Thymus (tissue), 11 donors: ENCODE measurements at regions not wholly inside any gene's neighbourhood (a gene's known extent, or its start where the extent isn't known, plus 50 kb on each side); places are given as distances from the start of the nearest gene placed in this dataset.
A peak's percentile ranks its signal among the peaks of the same experiment; 100 is the strongest.

Source experiments
- DNase-seq, 9 donors: peaks; one replicate each; pipeline ENCODE4 v3.0.0-alpha.2; 2013; ENCODE audit warnings: low spot score in 9 of 9, low read depth in 6 of 9, missing footprints in 1 of 9
- H3K27ac ChIP-seq, 2 donors: one replicate each; pipeline ENCODE4 v1.5.1; 2013; ENCODE audit warnings: control low read depth in 1 of 2, low read depth in 1 of 2, low read length in 1 of 2, mild to moderate bottlenecking in 1 of 2, moderate library complexity in 1 of 2
- H3K27me3 ChIP-seq, 2 donors: one replicate each; pipeline ENCODE4 v1.5.1; 2013; ENCODE audit warnings: low read length in 1 of 2; ENCODE audit not compliant: control insufficient read depth in 2 of 2, insufficient read depth in 1 of 2
- H3K36me3 ChIP-seq, 2 donors: one replicate each; pipeline ENCODE4 v1.5.1; 2013; ENCODE audit warnings: low read length in 1 of 2, mild to moderate bottlenecking in 1 of 2, moderate library complexity in 1 of 2; ENCODE audit not compliant: control insufficient read depth in 2 of 2, insufficient read depth in 2 of 2
- H3K4me1 ChIP-seq, 2 donors: one replicate each; pipeline ENCODE4 v1.5.1; 2013; ENCODE audit warnings: low read length in 2 of 2; ENCODE audit not compliant: control insufficient read depth in 2 of 2, insufficient read depth in 2 of 2
- H3K4me3 ChIP-seq, 2 donors: one replicate each; pipeline ENCODE4 v1.5.1; 2013; ENCODE audit warnings: low read length in 2 of 2, control low read depth in 1 of 2, mild to moderate bottlenecking in 1 of 2
- H3K9me3 ChIP-seq, 2 donors: one replicate each; pipeline ENCODE4 v1.5.1; 2013; ENCODE audit warnings: low read length in 1 of 2, mild to moderate bottlenecking in 1 of 2; ENCODE audit not compliant: control insufficient read depth in 2 of 2, insufficient read depth in 1 of 2
- WGBS: extraction: QIAGEN DNeasy Blood & Tissue Kit; methylation state at CpG from one replicate; pipeline ENCODE4 v1.1.7; 2013; 5-methylcytosine and 5-hydroxymethylcytosine counted together
- donor health status: healthy.

DNA sequence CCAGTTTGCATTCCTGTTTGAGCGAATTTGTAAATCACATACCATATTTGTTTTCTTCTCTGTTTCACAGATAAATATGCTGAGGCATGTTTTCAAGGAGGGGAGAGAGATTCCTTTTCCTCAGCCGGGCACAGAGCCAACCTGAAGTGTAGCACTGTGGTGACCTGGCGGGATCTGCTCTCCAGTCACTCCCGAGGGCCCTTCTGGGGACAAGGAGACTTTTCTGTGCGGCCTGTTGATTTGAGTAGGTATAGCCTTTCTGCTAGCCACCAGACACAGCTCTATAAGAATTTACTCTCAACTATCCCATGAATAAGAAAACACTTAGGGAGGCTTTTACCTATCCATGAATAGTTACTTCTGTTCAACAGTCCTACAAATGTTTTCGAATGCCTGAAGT lies 63.5 kb upstream of the FDX1 start:
- H3K27ac ChIP-seq = no peak overlapping the region
- no peak overlapping the region for H3K4me3 ChIP-seq
- H3K27me3 ChIP-seq = no peaks in the 10 kb centered on the region
- H3K36me3 ChIP-seq = no peaks in the 10 kb centered on the region
- no peaks in the 10 kb centered on the region for H3K9me3 ChIP-seq
- no peak for DNase-seq
- 91% methylated on average over 6 of the region's 6 CpGs for WGBS
- peaks cover 0 to 2% of the 10 kb centered on the region in 2 donors for H3K4me1 ChIP-seq

DNA sequence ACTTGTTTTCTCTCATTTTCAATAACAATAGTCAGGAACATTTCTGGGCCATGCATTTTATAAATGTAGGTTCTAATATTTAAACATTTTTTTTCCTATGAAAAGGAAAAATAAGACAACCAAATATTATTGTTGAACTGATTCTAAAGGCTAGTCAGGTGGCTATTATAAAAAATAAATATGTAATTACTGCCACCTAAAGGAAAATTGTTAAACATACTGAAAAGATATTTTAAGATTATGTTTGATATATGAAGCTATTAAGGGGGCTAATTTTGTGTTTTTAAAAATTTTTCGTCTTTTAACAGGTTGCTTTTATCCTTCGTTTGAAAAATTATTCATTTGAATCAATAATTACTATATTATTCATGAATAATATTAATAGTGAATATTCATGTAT lies 62.2 kb upstream of the FDX1 start:
- WGBS = 96% methylated on average over 2 of the region's 2 CpGs
- no peaks in the 10 kb centered on the region for H3K27me3 ChIP-seq
- no peak overlapping the region for H3K27ac ChIP-seq
- peaks cover 0 to 2% of the 10 kb centered on the region in 2 donors for H3K4me1 ChIP-seq
- no peaks in the 10 kb centered on the region for H3K36me3 ChIP-seq
- H3K4me3 ChIP-seq = no peak overlapping the region
- no peak for DNase-seq
- H3K9me3 ChIP-seq = no peaks in the 10 kb centered on the region

DNA sequence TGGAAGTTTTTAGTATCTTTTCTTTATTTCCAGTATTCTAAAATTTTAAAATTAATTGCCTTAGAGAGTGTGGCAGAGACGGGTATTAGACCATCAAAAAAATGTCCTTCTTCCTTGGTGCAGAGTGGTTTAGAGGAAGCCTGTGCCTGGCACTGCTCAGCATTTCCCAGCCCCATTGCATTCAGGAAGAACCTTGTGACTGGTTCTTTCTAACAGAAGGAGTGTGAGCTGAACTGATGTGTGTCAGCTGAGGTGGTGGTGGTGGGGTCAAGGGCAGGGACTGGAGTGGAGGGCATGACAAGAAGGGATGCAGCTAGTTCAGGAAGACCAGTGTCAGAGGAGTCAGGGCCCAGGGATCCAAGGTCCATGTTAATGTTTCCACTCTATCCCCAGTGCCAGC lies 58.7 kb upstream of the FDX1 start:
- H3K9me3 ChIP-seq = no peaks in the 10 kb centered on the region
- peak overlapping the region in 1 of 2 donors; percentile 3 for H3K27ac ChIP-seq
- H3K36me3 ChIP-seq = no peaks in the 10 kb centered on the region
- no peak overlapping the region for H3K4me3 ChIP-seq
- H3K27me3 ChIP-seq = no peaks in the 10 kb centered on the region
- 100% methylated on average over 1 of the region's 1 CpG for WGBS
- H3K4me1 ChIP-seq = no peaks in the 10 kb centered on the region
- no peak for DNase-seq

DNA sequence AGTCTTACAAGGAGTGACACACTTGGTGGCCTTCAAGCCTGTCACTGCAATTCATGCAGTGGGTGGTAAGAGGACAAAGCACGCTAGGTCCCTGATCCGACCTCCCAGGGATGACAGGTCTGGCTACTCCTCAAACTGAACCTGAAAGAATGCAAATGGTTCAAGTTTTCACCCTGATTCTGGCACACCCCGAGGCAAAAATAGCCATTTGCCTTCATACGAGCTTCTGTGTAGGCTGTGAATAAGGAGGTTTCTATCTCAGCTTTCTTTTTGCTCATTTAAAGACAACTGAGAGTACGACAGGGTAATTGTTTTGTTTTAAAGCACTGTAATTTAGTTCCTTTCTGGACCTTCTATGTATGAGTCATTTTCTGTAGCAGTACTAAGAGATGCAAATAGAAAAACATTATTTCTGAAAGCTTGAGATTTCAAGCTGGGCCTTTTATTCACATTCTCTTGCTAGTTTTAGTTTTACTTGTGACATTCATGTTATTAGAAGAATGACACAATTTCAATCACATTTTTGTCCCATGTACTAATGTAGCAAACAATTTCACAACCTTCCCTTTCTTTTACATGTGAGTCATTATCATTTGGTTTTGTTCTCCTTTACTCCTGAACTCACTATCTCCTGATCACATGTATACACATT lies 56.6 kb upstream of the FDX1 start:
- Histone ChIP-seq H3K4me3 (no peak overlapping the region), H3K27ac (no peak overlapping the region), H3K36me3 (no peaks in the 10 kb centered on the region), H3K27me3 (no peaks in the 10 kb centered on the region), H3K4me1 (peaks cover 0 to 4% of the 10 kb centered on the region in 2 donors), H3K9me3 (no peaks in the 10 kb centered on the region)
- 89% methylated on average over 5 of the region's 5 CpGs for WGBS
- no peak for DNase-seq

DNA sequence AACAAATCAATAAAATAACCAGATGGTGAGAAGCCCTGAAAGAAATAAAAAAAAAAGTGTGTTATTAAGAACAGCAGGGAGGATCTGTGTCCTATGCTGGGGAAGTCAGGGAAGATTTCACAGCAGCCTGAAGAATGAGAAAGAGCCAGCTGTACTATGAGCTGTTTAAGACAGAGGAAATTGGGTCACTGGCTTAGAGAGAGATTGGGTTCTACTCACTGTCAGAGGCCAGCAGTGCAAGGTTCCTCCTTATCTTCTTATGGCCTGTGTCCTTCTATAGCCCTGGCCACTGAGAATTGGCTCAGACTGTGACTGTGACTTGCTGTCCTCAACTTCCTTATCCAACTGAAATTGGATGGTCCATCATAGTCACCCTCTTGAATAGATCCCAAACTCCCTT lies 54.8 kb upstream of the FDX1 start:
- no peak overlapping the region for H3K27ac ChIP-seq
- H3K27me3 ChIP-seq = no peaks in the 10 kb centered on the region
- no peaks in the 10 kb centered on the region for H3K36me3 ChIP-seq
- no peaks in the 10 kb centered on the region for H3K9me3 ChIP-seq
- no peak for DNase-seq
- peaks cover 0 to 4% of the 10 kb centered on the region in 2 donors for H3K4me1 ChIP-seq
- no peak overlapping the region for H3K4me3 ChIP-seq

DNA sequence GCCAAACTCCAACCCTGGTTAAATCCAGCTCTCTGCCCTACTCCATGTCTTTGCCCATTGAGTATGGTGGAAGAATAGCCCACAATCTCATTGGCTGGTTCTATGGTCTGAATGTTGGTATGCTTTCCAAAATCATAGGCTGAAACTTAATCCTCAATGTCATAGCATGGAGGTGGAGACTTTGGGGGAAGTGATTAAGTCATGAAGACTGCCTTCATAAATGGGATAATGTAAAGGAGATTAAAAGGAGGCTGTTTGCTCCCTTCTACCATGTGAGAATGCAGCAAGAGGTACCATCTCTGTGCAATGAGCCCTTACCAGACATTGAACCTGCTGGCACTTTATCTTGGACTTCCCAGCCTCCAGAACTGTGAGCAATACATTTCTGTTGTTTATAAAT lies 54.4 kb upstream of the FDX1 start:
- peaks cover 0 to 4% of the 10 kb centered on the region in 2 donors for H3K4me1 ChIP-seq
- H3K9me3 ChIP-seq = no peaks in the 10 kb centered on the region
- no peak for DNase-seq
- no peaks in the 10 kb centered on the region for H3K27me3 ChIP-seq
- H3K36me3 ChIP-seq = no peaks in the 10 kb centered on the region
- H3K4me3 ChIP-seq = no peak overlapping the region
- H3K27ac ChIP-seq = no peak overlapping the region

DNA sequence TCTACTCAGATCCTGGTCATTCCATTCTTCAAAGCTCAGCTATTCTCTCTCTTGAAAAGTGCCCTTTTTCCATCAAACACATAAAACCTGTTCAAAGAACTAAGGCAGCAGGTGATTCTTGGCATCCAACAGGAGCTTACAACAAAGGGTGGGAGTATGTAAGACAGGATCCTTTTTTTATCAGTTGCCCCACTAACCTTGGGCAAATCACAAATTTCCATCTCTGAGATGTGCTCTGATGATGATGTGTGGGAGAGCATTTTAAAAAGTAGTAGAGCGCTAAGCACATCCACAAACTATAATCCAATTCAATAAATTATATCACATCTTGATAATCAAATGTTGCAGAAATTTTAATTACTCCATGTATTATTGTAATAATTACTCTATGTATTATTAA lies 53.7 kb upstream of the FDX1 start:
- no peak overlapping the region for H3K27ac ChIP-seq
- H3K36me3 ChIP-seq = no peaks in the 10 kb centered on the region
- 98% methylated on average over 1 of the region's 1 CpG for WGBS
- peaks cover 0 to 4% of the 10 kb centered on the region in 2 donors for H3K4me1 ChIP-seq
- no peak overlapping the region for H3K4me3 ChIP-seq
- no peaks in the 10 kb centered on the region for H3K9me3 ChIP-seq
- DNase-seq = no peak
- H3K27me3 ChIP-seq = no peaks in the 10 kb centered on the region

DNA sequence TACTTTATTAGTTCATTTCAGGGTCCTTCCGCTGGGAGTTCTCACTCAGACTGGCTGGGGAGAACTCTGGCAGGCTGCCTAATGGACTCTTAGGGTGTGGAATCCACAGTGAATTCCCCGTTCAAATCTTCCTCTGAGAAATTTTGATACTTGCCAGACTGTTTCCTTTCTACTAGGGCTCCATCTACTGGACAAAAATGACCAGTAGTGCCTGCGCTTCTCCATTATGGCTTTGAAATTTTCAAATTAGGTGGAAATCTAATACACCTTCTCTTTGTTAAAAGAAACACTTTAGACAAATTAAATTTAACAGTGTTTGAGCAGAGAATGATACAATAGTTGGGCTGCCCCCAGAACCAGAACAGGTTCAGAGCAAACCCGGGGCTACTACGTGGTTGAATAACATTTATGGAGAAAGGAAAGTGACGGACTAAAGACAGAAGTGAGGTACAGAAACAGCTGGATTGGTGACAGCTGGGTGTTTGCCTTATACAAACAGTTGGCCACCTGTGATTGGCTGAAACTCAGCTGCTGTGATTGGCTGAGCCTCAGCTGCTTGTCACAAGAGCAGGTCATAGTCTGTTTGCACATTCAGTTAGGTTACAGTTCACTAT lies 52.9 kb upstream of the FDX1 start:
- Histone ChIP-seq H3K36me3 (no peaks in the 10 kb centered on the region), H3K4me1 (peaks cover 0 to 4% of the 10 kb centered on the region in 2 donors), H3K4me3 (no peak overlapping the region), H3K27ac (peak overlapping the region in 1 of 2 donors; percentile 26), H3K9me3 (no peaks in the 10 kb centered on the region), H3K27me3 (no peaks in the 10 kb centered on the region)
- peak in 7 of 9 donors; percentile 28 to 74 (median 39) for DNase-seq
- 25% methylated on average over 6 of the region's 6 CpGs for WGBS

DNA sequence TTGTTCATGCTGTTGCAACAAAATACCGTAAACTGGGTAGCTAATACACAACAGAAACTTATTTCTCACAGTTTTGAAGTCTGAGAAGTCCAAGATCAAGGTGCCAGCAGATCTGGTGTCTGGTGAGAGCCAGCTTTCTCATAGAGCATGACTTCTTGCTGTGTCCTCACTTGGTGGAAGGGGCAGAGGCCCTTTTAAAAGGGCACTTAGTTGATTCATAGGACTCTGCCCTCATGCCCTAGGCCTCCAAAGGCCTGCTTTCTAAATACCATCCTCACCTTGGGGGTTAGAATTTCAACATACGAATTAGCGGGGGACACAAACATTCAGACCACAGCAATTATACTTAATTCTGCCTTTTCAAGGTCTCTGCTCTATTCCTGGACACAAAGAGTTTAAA lies 52.3 kb upstream of the FDX1 start:
- WGBS = 98% methylated on average over 3 of the region's 3 CpGs
- H3K27me3 ChIP-seq = no peaks in the 10 kb centered on the region
- H3K4me3 ChIP-seq = no peak overlapping the region
- DNase-seq = no peak
- H3K36me3 ChIP-seq = no peaks in the 10 kb centered on the region
- H3K27ac ChIP-seq = no peak overlapping the region
- no peaks in the 10 kb centered on the region for H3K9me3 ChIP-seq
- H3K4me1 ChIP-seq = peaks cover 0 to 4% of the 10 kb centered on the region in 2 donors
